Panc1 (cell line): ENCODE measurements at regions not wholly inside any gene's neighbourhood (a gene's known extent, or its start where the extent isn't known, plus 50 kb on each side); places are given as distances from the start of the nearest gene placed in this dataset.
"Not testable (repeated sequence)": the region's sequence is repeated elsewhere in the genome, so short reads cannot be mapped to it uniquely, and the experiment has no call there.

ENCODE experiments used
- CTCF ChIP-seq: fragments of 450-650 bp; IDR thresholded peaks from 2 replicates; pipeline ENCODE4 v1.5.1; 2017; ENCODE audit warnings: mild to moderate bottlenecking
- POLR2AphosphoS5 ChIP-seq: IDR thresholded peaks from 2 replicates; pipeline ENCODE4 v1.6.1; 2012; ENCODE audit warnings: mild to moderate bottlenecking, low read depth, low read length, moderate library complexity
- TF ChIP-seq, protein P1 (sequence below), 2 experiments: IDR thresholded peaks; 2 replicates each; pipeline ENCODE4 v1.6.1; 2011 to 2012; ENCODE audit warnings: low read depth in 2 of 2, control low read depth in 1 of 2, low read length in 1 of 2, mild to moderate bottlenecking in 1 of 2, moderate library complexity in 1 of 2; ENCODE audit not compliant: insufficient read depth in 1 of 2

GRCh38 chr5:32931438-32931837 is 220.3 kb downstream of the NPR3 start:
- TF ChIP-seq CTCF, POLR2AphosphoS5: not testable (repeated sequence)
- TF ChIP-seq, protein P1, sequence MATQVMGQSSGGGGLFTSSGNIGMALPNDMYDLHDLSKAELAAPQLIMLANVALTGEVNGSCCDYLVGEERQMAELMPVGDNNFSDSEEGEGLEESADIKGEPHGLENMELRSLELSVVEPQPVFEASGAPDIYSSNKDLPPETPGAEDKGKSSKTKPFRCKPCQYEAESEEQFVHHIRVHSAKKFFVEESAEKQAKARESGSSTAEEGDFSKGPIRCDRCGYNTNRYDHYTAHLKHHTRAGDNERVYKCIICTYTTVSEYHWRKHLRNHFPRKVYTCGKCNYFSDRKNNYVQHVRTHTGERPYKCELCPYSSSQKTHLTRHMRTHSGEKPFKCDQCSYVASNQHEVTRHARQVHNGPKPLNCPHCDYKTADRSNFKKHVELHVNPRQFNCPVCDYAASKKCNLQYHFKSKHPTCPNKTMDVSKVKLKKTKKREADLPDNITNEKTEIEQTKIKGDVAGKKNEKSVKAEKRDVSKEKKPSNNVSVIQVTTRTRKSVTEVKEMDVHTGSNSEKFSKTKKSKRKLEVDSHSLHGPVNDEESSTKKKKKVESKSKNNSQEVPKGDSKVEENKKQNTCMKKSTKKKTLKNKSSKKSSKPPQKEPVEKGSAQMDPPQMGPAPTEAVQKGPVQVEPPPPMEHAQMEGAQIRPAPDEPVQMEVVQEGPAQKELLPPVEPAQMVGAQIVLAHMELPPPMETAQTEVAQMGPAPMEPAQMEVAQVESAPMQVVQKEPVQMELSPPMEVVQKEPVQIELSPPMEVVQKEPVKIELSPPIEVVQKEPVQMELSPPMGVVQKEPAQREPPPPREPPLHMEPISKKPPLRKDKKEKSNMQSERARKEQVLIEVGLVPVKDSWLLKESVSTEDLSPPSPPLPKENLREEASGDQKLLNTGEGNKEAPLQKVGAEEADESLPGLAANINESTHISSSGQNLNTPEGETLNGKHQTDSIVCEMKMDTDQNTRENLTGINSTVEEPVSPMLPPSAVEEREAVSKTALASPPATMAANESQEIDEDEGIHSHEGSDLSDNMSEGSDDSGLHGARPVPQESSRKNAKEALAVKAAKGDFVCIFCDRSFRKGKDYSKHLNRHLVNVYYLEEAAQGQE (IDR thresholded peaks at IDR 0.05; ENCODE audit: insufficient read depth in 1 of 2, low read depth in 2 of 2, low read length in 1 of 2), result not testable (repeated sequence)
